ENCODE measurements at regions not wholly inside any gene's neighbourhood (a gene's known extent, or its start where the extent isn't known, plus 50 kb on each side); places are given as distances from the start of the nearest gene placed in this dataset.
A peak's percentile ranks its signal among the peaks of the same experiment; 100 is the strongest.

- DNase-seq (ENCODE audit: low read depth), result no peak
Observed at GRCh38 chr10:28922127-28922526, 244.8 kb downstream of the BAMBI start.

- no peak for DNase-seq (ENCODE audit: low read depth)
Observed at GRCh38 chr10:28922861-28923260, 245.5 kb downstream of the BAMBI start.

- no peak for DNase-seq (ENCODE audit: low read depth)
Observed at GRCh38 chr10:28924717-28925116, 247.4 kb downstream of the BAMBI start.

- DNase-seq (ENCODE audit: low read depth), result no peak
Observed at GRCh38 chr10:28925121-28925663, 247.9 kb downstream of the BAMBI start.

DNA sequence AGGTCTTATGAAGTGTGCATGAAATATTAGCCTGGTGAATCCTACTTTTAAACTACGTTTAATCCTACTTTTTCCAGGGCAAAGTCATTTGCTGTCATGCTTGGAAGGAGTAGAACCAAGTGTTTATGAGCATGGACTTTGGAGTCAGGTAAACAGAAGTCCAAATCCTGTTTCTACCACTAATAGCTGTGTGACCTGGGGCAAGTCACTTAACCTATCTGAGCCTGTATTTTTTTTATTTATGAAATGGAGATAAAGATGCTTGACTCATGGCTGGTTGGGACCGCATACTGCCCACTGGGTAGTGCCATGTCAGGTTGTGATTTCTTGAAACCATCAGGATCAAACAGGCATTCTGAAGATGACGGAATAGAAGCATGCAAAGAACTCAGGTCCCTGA, 249.6 kb downstream of the BAMBI start:
- no peak for DNase-seq (ENCODE audit: low read depth)

- DNase-seq (ENCODE audit: low read depth), result no peak
Observed at GRCh38 chr10:28928484-28928883, 251.2 kb downstream of the BAMBI start.

DNA sequence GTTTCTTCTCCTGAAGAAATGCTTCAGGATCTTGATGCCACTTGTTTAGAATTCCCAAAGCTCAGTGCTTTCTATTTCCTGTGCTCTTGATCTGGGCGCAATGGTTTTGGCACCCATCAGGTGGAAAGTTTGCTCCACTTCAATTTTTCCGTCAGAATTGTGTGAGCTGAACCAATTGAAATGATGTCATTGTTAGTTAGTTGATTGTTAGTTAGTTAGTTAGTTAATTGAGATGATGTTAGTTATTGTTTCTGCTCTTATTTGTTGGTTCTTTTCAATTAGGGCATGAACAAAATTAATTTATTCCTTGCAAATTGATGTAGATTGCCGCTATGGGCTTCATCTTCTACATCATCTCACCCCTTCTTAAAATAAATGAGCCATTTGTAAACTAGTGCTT, 252.6 kb downstream of the BAMBI start:
- DNase-seq (ENCODE audit: low read depth), result no peak

DNA sequence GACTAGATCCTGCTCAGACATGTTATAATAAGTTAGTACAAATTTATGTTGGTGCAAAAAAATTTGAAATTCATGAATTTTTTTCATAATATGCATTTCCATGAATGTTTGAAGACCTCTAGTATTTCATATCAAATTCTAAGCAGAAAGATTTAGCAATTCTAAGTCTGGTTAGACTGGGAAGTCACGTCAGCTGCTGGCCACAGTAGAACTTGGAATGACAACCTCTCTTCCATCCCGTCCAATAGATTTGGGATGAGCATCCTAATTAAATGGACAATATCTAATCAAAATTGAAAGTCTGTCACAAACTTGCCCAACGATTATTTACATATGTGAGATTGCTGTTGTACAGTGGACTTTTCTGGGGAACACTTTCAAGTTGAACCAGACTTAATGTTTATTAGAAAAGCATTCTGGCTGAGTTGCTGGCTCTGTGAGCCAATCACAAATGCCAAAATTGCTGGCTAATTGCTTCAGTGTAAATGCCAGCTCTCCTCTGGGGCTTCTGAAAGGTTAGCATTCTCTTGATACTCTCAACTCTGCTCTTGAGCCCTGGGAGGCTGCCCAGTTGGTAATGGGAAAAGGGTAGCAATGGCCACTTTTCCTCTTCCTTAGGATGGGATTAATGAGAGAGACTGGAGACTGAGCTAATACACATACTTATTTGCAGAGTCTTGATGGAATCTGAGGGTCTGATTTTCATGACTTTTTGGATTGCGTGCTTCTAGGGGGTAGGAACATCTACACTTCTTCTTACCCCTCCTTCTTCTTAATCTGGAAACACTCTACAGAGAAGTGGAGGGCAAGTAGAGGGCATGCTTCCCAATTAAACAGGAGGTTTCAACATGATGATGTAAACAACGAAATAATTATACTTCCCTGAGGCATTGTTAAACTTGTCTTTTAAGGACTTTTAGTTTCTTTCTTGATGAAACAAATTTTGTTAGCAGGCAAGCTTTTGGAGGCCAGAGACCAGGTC, 253.5 kb downstream of the BAMBI start:
- no peak for DNase-seq (ENCODE audit: low read depth)

- no peak for DNase-seq (ENCODE audit: low read depth)
Observed at GRCh38 chr10:28935061-28935460, 257.7 kb downstream of the BAMBI start.

DNA sequence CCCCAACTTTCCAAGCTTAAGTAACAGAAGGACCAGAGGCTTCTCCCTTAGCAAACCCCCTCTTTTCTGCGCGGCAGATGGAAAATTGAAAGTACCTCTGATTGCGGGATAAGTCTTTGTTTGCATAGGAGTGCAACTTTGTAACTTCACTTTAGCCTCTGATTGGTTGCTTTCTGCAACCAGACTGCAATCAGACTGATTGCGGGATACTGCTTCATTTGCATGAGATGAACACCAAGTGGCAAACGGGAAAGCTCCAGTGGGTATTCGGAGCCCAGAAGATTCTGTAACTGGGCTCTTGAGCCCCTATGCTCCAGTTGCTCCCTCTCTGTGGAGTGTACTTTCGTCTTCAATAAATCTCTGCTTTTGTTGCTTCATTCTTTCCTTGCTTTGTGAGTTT, 260.6 kb downstream of the BAMBI start:
- DNase-seq (ENCODE audit: low read depth), result no peak

- DNase-seq (ENCODE audit: low read depth), result no peak
Observed at GRCh38 chr10:28938745-28939144, 261.4 kb downstream of the BAMBI start.

DNA sequence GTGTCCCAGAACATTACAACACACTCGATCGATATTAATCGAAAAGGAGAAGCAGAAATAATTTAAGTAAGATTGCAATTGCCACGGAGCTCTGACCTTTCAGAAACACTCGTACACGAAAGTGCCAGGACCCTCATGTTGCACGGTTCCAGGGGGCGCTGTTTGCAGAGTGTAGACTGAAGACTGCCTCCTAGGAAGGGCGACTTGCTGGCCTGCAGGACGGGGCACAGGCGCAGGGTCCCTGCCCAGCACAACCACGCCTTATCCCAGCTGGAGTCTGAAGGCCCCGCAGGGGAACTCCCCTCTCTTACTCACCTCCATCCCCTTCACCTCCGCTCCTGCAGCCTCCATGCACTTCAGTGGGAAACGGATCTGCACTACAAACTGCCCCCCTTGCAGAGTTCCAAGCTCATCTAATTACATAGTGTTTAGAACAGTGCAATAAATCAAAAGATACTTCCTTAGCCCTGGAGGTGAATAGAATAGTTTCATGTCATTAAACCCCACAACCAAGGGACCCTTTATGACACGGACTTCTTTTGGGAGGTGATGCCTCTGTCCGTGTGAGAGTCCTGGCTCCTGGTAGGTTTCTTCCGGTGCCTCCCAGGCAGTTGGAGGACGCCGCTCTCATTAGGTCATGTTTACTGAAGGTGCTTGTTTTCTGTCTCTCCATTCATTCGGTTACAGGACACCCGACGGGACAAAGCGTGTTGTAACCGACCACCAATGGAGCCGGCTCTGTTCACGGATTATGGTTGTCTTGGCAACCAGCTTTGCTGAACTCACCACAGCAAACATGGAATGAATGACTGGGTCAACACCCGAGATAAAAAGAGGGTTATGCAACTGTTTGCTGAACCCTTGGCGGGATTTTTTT, 262.2 kb downstream of the BAMBI start:
- peak; percentile 37 for DNase-seq (ENCODE audit: low read depth)

DNA sequence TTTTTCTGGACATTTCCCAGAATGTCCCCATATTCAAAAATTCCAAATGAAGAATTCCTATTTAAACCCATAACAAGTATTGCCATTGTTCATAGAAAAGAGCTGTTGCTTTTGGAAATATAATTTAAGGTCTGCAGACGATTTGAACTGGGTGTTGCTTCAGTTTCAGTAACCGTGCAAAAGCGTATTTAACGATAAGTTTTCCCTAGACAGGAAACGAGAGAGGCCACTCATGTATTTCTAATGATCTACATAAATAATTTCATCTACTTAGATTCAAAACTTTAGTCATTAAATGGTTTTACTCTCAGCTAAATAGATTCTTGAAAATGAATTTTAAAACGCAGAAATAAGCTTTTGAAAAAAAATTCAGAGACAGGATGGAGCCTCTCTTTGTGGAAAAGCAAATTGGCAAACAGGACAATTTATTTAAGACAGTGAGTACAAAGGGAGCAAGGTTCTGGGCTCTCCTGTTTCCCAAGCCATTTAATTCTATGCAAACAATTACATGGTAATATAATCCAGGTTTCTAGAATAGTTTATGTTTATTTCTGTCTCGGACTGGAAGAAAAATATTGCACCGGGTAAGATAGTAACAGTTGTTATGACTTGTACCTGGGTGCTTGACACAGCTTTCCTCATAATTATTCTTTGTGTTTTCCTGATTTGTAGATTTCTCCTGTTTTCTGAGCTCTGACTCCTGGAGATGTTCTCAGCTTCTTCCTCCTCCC, 263.0 kb downstream of the BAMBI start:
- no peak for DNase-seq (ENCODE audit: low read depth)

- no peak for DNase-seq (ENCODE audit: low read depth)
Observed at GRCh38 chr10:28942012-28942411, 264.7 kb downstream of the BAMBI start.

DNA sequence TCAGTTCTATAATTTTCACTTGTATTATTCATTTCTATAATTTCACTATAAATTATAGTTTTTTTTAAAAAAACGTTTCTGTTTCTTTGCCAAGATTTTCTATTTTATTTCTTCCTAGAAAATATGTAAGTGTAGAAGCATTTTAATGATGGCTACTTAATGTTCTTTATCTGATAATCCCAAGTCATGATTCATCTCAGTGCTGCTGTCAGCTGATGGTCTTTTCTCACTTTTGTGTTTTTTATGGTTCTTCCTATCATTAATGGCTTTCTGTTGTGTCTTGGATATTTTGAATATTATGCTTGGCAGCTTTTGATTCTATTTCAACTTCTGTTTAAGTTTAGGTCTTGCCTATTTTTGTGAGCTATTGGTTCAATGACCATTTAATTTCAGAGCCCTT, 268.6 kb downstream of the BAMBI start:
- no peak for DNase-seq (ENCODE audit: low read depth)

- DNase-seq (ENCODE audit: low read depth), result no peak
Observed at GRCh38 chr10:28946479-28946878, 269.2 kb downstream of the BAMBI start.

DNA sequence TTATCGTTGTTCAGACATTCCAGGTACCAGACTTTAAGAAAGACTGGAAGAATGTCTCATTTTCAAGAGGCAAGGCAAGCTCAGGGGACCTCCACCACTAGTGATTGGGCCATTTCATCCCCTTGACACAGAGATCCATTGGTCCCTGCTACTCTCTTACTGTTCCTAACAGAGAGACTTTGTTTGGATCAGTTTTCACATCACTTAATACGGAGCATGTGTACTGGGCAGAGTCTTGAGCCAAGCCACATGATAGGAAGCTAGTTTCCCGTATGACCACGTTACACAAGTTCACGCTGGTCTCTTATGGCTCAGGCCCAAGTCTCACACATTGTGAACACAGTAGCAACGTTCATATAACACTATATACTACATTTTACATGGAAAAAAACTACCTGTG, 269.9 kb downstream of the BAMBI start:
- DNase-seq (ENCODE audit: low read depth), result no peak

- DNase-seq (ENCODE audit: low read depth), result no peak
Observed at GRCh38 chr10:28948046-28948445, 270.7 kb downstream of the BAMBI start.

DNA sequence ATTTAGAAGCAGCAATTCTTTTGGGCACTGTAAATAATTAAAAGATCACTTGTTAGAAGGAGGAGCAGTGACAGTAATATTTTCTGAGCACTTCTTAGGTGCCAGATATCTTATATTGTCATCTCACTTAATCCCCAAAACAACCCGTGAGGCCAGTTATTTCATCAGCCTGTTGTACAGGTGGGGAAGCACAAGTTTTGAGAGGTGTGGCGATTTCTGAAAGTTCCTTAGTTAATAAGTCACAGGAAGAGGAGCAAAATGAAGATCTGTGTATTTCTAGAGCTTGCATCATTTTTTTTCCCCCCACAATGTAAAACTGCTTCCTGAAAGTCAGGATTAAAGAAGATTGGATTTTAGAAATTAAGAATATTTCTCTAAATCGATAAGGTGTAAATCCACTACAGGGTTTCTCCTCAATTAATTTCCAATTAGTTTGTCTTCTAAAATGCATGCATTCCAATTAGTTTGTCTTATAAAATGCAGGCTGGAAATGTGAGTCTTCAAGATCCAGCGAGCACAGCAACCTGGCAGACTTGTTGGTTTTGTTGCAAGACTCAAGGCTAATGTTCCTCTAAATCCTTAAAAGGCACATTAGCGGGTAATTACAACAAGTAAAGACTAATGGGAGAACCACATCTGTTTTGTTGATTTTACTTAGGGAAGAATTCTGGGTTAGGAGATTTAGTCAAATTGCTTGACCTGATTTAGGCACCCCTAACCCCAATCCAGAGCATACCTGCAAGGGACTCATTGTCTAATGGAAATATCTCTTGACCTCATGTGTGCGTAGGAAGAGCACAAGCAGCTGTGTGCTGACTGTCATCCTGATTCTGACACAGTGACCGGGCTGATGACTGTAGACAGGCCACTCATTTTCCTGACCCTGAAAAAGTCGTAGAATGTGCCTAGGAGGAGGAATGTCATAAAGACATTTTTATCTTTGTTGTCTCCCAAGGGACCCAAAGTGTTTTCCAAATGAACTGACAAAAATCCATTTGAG, 272.0 kb downstream of the BAMBI start:
- DNase-seq (ENCODE audit: low read depth), result no peak

GRCh38 chr10:28951484-28951883, 274.2 kb downstream of the BAMBI start:
- DNase-seq (ENCODE audit: low read depth), result peak; percentile 48

Data from myocyte (in vitro differentiated cells).